GM20000 (cell line): ENCODE measurements at regions not wholly inside any gene's neighbourhood (a gene's known extent, or its start where the extent isn't known, plus 50 kb on each side); places are given as distances from the start of the nearest gene placed in this dataset.

Experiments
- DNase-seq: peaks from one replicate; pipeline ENCODE4 v3.0.0; 2012; ENCODE audit warnings: low spot score
- TF ChIP-seq, protein P1 (sequence below): IDR thresholded peaks from 2 replicates; pipeline ENCODE4 v1.5.1; 2012; ENCODE audit warnings: mild to moderate bottlenecking, control low read depth; ENCODE audit errors: extremely low read depth, missing control alignments

DNA sequence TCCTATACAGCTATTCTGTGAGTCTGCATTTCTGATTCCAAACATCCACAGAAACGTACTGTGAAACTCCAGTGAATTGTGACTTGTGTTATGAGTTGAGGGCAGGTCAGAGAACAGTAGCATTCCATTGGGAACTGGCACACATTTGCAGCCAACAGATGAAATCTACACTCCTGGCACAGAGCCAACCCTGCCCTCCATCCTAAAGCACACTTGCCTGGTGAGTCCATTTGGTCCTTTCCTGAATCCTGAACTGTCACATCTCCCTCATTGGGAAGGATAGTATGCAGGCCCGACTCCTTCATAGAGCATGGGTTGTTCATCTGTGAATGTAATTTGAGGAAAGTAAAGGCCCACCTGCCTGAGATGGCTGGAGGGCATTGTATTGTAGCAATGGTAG lies 314.3 kb upstream of the RASGRP1 start:
- DNase-seq, result no peak
- TF ChIP-seq, protein P1, sequence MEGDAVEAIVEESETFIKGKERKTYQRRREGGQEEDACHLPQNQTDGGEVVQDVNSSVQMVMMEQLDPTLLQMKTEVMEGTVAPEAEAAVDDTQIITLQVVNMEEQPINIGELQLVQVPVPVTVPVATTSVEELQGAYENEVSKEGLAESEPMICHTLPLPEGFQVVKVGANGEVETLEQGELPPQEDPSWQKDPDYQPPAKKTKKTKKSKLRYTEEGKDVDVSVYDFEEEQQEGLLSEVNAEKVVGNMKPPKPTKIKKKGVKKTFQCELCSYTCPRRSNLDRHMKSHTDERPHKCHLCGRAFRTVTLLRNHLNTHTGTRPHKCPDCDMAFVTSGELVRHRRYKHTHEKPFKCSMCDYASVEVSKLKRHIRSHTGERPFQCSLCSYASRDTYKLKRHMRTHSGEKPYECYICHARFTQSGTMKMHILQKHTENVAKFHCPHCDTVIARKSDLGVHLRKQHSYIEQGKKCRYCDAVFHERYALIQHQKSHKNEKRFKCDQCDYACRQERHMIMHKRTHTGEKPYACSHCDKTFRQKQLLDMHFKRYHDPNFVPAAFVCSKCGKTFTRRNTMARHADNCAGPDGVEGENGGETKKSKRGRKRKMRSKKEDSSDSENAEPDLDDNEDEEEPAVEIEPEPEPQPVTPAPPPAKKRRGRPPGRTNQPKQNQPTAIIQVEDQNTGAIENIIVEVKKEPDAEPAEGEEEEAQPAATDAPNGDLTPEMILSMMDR, result no peak

DNA sequence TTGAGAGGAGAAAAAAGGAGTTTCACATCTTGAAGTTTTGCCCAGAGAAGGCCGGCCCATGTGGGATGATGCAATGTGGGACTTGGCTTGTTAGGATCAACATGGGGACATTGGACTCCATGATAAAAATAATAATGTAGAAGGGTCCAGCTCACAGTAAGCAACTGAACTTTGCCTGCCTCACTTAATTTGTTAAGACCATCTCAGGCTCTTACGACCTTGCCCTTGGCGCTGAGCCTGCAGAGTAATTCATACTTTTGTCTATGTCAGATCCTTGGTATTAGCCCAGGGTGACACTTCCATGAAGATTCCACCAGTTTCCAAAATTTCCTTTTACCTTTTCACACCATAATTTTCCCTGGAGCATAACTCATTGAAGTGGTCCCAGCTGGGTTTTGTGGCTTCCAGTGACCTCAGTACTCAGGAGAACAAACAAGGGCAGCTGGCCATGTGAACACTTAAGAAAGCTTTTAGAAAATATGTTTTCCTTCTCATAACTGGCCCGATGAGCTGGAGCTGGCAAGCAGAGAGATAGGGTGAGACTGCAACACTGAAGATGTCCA lies 315.4 kb upstream of the RASGRP1 start:
- DNase-seq, result no peak
- TF ChIP-seq, protein P1, result no peak

DNA sequence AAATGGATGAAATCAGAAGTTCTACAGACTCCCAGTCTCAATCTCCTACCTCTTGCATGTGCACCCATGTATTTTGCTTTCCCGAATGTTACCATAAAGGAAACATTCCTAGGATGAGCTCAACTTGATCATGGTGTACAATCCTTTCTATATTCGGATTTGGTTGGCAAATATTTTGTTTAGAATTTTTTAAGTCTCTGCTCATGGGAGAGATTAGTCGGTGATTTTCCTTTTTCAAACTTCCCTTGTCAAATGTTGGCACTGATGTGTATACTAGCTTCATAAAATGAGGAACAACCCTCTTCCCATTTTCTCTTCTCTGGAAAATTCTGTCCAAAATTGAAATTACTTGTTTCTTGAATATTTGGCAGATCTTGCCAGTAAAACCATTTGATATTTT lies 317.6 kb upstream of the RASGRP1 start:
- no peak for DNase-seq
- TF ChIP-seq, protein P1, result no peak

DNA sequence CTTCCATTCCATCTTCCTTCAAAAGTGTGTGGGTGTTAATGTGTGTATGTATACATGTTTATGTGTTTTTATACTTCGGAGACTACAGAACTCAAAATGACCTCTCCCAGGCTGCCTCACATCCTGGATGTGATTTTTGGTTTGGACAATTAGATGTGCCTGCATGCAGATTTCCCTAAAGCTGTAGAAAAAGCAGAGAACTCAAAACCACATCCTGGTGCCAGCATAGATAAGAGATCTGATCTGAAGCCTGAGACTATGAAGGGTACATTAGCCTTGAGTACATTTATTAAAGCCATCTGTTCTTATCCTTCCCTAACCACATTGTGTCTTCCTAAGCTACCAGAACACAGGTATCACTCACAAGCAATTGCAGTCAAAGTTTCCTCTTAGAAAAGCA lies 319.4 kb upstream of the RASGRP1 start:
- no peak for DNase-seq
- TF ChIP-seq, protein P1, result no peak

DNA sequence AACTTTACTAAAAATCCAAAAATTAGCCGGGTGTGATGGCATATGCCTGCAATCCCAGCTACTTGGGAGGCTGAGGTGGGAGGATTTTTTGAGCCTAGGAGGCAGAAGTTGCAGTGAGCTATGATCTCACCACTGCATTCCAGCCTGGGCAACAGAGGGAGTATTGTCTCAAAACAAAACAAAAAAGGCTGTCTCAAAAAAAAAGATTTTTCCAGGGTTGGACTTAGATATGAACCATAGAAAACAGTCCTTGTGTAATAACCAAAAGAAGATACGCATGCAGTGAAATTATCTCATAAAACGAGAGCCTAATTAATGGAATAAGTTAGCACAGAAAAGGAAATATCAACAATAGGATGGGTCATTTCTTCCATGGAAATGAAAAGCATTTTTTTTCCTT lies 320.4 kb upstream of the RASGRP1 start:
- TF ChIP-seq, protein P1, result no peak
- DNase-seq, result no peak

DNA sequence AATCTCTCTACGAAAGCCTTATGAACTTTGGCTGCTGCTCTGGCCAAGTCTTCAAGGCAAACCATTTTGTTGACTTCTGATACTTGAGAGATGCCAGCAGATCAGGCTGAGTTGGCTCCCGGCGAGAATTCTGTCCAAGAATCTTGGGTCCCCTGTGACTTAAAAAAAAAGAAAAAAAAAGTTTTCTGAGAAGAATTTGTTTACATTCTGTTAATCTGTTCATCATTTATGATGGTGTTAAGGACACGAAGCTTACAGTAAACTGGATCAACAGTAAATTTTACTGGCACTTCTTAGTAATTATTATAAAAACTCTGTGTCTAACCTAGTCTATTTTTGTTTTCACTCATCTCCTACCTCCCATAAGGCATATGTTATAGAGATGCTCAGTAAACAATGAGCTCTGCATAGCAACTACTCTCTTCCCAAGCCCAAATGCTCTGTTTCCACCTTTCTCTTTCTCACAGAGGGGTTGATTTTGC lies 320.9 kb upstream of the RASGRP1 start:
- DNase-seq, result no peak
- TF ChIP-seq, protein P1, result no peak

DNA sequence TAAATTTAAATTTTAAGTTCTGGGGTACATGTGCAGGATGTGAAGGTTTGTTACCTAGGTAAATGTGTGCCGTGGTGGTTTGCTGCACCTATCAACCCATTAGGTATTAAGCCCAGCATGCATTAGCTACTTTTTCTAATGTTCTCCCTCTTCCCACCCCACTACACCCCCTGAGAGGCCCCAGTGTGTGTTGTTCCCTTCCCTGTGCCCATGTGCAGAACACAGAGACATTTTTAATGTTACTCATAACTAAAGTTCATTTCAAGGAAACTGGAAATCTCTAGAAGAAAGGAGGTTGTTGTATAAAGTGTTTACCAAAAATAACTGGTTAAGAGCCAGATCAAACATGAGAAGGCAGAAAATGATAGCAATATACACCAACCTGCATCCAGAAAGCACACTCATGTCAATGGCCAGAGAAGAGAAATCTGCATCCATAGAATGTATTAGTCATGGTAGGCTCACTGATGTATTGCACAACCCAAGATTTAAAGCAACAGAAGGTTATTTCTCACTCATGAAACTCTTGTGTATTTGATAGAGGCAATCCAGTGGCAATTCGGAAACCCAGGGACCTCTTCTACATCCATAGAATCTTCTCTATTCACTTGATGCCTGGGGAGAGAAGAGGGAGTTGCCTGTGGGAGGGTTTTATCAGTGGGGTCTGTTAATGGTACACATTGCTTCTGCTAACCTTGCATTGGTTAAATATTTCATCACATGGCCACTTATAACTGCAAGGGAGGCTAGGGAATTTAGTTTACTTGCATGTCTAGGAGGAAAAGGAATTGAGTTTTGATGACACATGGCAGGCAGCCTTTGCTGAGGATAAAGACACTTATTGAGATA lies 321.9 kb upstream of the RASGRP1 start:
- TF ChIP-seq, protein P1, result no peak
- DNase-seq, result no peak
